WTC11 (cell line): ENCODE measurements at regions not wholly inside any gene's neighbourhood (a gene's known extent, or its start where the extent isn't known, plus 50 kb on each side); places are given as distances from the start of the nearest gene placed in this dataset.

Experiments
- ATAC-seq: fragments of 200-7000 bp; cut with Tn5 transposase; 2 replicates; pipeline ENCODE4 v1.10.0; 2021; ENCODE audit warnings: mild to moderate bottlenecking, moderate library complexity
- CTCF ChIA-PET: fragments of 300-600 bp; sonication (Branson Sonifier 250); formaldehyde crosslinking; loops from one replicate; lab custom pipeline; 2021; ENCODE audit warnings: antibody characterized with exemption; lab: Charles Lee
- POLR2A ChIA-PET: fragments of 350-600 bp; sonication (Branson Sonifier 250); formaldehyde crosslinking; loops from one replicate; lab custom pipeline; 2021; ENCODE audit warnings: antibody characterized with exemption; lab: Charles Lee
- DNase-seq: peaks from one replicate; pipeline ENCODE4 v3.0.0; 2021; ENCODE audit warnings: low spot score
- H3K27ac Mint-ChIP-seq: 2 replicates; pipeline ENCODE4 v1.8.0; 2021; ENCODE audit warnings: mixed read lengths
- H3K27me3 Mint-ChIP-seq: 2 replicates; pipeline ENCODE4 v1.8.0; 2021; ENCODE audit warnings: low read depth, mild to moderate bottlenecking, moderate library complexity, mixed read lengths
- H3K36me3 Mint-ChIP-seq: 2 replicates; pipeline ENCODE4 v1.8.0; 2021; ENCODE audit warnings: mixed read lengths
- H3K4me1 Mint-ChIP-seq: 2 replicates; pipeline ENCODE4 v1.8.0; 2022; ENCODE audit warnings: mixed read lengths
- H3K4me3 Mint-ChIP-seq: 2 replicates; pipeline ENCODE4 v1.8.0; 2021; ENCODE audit warnings: mild to moderate bottlenecking, moderate library complexity, mixed read lengths
- H3K9me3 Mint-ChIP-seq: 2 replicates; pipeline ENCODE4 v1.8.0; 2021; ENCODE audit warnings: mixed read lengths
- CTCF ChIP-seq: fragments of 200-600 bp; IDR thresholded peaks from 2 replicates; pipeline ENCODE4 v1.8.0; 2022; ENCODE audit warnings: antibody characterized with exemption
- FOXK1 ChIP-seq: sonication (generic); formaldehyde crosslinking; IDR thresholded peaks from 2 replicates; pipeline ENCODE4 v1.8.0; 2022; ENCODE audit warnings: mild to moderate bottlenecking, moderate library complexity, missing genetic modification reagents
- GABPB1 ChIP-seq: sonication (generic); formaldehyde crosslinking; IDR thresholded peaks from 2 replicates; pipeline ENCODE4 v1.8.1; 2023; ENCODE audit warnings: mild to moderate bottlenecking, missing genetic modification reagents
- MAX ChIP-seq: sonication (generic); formaldehyde crosslinking; IDR thresholded peaks from 2 replicates; pipeline ENCODE4 v1.8.0; 2022; ENCODE audit warnings: mild to moderate bottlenecking, missing genetic modification reagents
- NFE2L1 ChIP-seq: sonication (generic); formaldehyde crosslinking; IDR thresholded peaks from 2 replicates; pipeline ENCODE4 v1.8.1; 2023; ENCODE audit warnings: missing genetic modification reagents
- OVOL2 ChIP-seq: fragments of 250-450 bp; sonication (Bioruptor Pico); IDR thresholded peaks from 2 replicates; pipeline ENCODE4 v1.9.0; 2021; ENCODE audit warnings: mild to moderate bottlenecking, borderline replicate concordance
- RELA ChIP-seq: sonication (generic); formaldehyde crosslinking; IDR thresholded peaks from 2 replicates; pipeline ENCODE4 v1.8.1; 2022; ENCODE audit warnings: missing genetic modification reagents, mild to moderate bottlenecking, borderline replicate concordance
- SMAD3 ChIP-seq: sonication (generic); formaldehyde crosslinking; IDR thresholded peaks from 2 replicates; pipeline ENCODE4 v1.8.0; 2022; ENCODE audit warnings: missing genetic modification reagents, mild to moderate bottlenecking, borderline replicate concordance
- SP1 ChIP-seq: sonication (generic); formaldehyde crosslinking; conservative IDR thresholded peaks from 2 replicates; pipeline ENCODE4 v1.8.1; 2022; ENCODE audit warnings: missing genetic modification reagents
- TEAD1 ChIP-seq: sonication (generic); formaldehyde crosslinking; IDR thresholded peaks from 2 replicates; pipeline ENCODE4 v1.8.0; 2022; ENCODE audit warnings: mild to moderate bottlenecking, missing genetic modification reagents
- ZNF121 ChIP-seq: sonication (generic); formaldehyde crosslinking; IDR thresholded peaks from 2 replicates; pipeline ENCODE4 v1.8.0; 2023; ENCODE audit warnings: missing genetic modification reagents
- ZNF219 ChIP-seq: sonication (generic); formaldehyde crosslinking; IDR thresholded peaks from 2 replicates; pipeline ENCODE4 v1.8.0; 2023; ENCODE audit warnings: missing genetic modification reagents, mild to moderate bottlenecking, borderline replicate concordance
- ZNF232 ChIP-seq: sonication (generic); formaldehyde crosslinking; IDR thresholded peaks from 2 replicates; pipeline ENCODE4 v1.8.0; 2022; ENCODE audit warnings: mild to moderate bottlenecking, missing genetic modification reagents
- ZNF317 ChIP-seq: sonication (generic); formaldehyde crosslinking; IDR thresholded peaks from 2 replicates; pipeline ENCODE4 v1.8.1; 2023; ENCODE audit warnings: low read depth, mild to moderate bottlenecking, moderate library complexity, missing genetic modification reagents, borderline replicate concordance
- ZNF423 ChIP-seq: fragments of 250-450 bp; sonication (Bioruptor Pico); IDR thresholded peaks from 2 replicates; pipeline ENCODE4 v2.1.2; 2022; ENCODE audit warnings: mild to moderate bottlenecking, moderate library complexity
- ZNF425 ChIP-seq: fragments of 250-450 bp; sonication (Bioruptor Pico); conservative IDR thresholded peaks from 2 replicates; pipeline ENCODE4 v1.9.0; 2021; ENCODE audit warnings: mild to moderate bottlenecking
- TF ChIP-seq, protein P1 (sequence below): sonication (generic); formaldehyde crosslinking; IDR thresholded peaks from 2 replicates; pipeline ENCODE4 v1.8.1; 2022; ENCODE audit warnings: mild to moderate bottlenecking, missing genetic modification reagents, moderate library complexity, borderline replicate concordance
- TF ChIP-seq, protein P2 (sequence below): sonication (generic); formaldehyde crosslinking; IDR thresholded peaks from 2 replicates; pipeline ENCODE4 v1.8.1; 2022; ENCODE audit warnings: mild to moderate bottlenecking, moderate library complexity, missing genetic modification reagents
- TF ChIP-seq, protein P3 (sequence below): sonication (generic); formaldehyde crosslinking; IDR thresholded peaks from 2 replicates; pipeline ENCODE4 v1.8.0; 2022; ENCODE audit warnings: mild to moderate bottlenecking, missing genetic modification reagents

DNA sequence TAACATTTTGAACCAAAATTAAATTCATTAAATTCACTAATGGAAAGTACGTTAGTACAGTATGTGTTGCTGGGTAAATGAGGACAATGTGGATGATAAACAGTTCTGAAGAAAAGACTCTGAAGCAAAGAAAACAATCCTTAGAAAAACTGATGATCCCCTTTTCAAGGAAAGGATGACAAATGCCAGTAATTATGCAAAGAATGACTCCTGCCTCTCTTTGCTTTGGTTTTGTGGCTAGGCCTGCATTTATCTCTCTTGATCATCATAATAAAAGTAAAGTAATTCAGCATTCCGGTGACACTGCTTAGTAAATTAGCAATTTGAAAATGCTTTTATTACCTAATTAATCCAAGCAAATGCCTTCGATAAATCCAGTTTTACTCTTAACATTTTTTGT lies 652.2 kb upstream of the DIPK2B start (continued):
- TF ChIP-seq OVOL2 (CRISPR knock-in tag) (no peak), ZNF317 (CRISPR knock-in tag) (no peak), ZNF232 (CRISPR knock-in tag) (no peak), RELA (CRISPR knock-in tag) (no peak), CTCF (no peak), ZNF219 (CRISPR knock-in tag) (no peak)
- TF ChIP-seq, protein P1, sequence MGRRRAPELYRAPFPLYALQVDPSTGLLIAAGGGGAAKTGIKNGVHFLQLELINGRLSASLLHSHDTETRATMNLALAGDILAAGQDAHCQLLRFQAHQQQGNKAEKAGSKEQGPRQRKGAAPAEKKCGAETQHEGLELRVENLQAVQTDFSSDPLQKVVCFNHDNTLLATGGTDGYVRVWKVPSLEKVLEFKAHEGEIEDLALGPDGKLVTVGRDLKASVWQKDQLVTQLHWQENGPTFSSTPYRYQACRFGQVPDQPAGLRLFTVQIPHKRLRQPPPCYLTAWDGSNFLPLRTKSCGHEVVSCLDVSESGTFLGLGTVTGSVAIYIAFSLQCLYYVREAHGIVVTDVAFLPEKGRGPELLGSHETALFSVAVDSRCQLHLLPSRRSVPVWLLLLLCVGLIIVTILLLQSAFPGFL = no peak

- peaks cover 30% of the 10 kb centered on the region for H3K36me3 Mint-ChIP-seq
- ChIA-PET POLR2A (interaction anchor here (0.7 to 1.1 kb wide), 2 partner anchors 58 to 381 kb away, joined by 3 to 4 read pairs; no protein-coding TSS in a partner anchor), CTCF (interaction anchor here (2.0 kb wide), 1 partner anchor 50 kb away, joined by 4 read pairs; no protein-coding TSS in a partner anchor)
- DNase-seq (peak; percentile 66), ATAC-seq (peak; percentile 75)
- no peak for TF ChIP-seq SMAD3 (CRISPR knock-in tag)
- no peak for TF ChIP-seq FOXK1 (CRISPR knock-in tag)
- TF ChIP-seq ZNF423 (CRISPR knock-in tag) = peak; percentile 94
- peak; percentile 66; the same call in 1 of the 2 replicates for TF ChIP-seq MAX
- TF ChIP-seq, protein P2, sequence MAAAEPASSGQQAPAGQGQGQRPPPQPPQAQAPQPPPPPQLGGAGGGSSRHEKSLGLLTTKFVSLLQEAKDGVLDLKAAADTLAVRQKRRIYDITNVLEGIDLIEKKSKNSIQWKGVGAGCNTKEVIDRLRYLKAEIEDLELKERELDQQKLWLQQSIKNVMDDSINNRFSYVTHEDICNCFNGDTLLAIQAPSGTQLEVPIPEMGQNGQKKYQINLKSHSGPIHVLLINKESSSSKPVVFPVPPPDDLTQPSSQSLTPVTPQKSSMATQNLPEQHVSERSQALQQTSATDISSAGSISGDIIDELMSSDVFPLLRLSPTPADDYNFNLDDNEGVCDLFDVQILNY (CRISPR knock-in tag) = peak; percentile 53; the same call in 1 of the 2 replicates
- TF ChIP-seq TEAD1 (CRISPR knock-in tag) = 0 out of 2 replicates have a peak, but pooled peaks have one; percentile 36
- peak; percentile 42; the same call in 1 of the 2 replicates for TF ChIP-seq SP1 (CRISPR knock-in tag)
- no peaks in the 10 kb centered on the region for H3K27me3 Mint-ChIP-seq
- peaks cover 43% of the 10 kb centered on the region for H3K4me1 Mint-ChIP-seq
- no peaks in the 10 kb centered on the region for H3K9me3 Mint-ChIP-seq
- H3K27ac Mint-ChIP-seq = peak overlapping the region; percentile 74
- peak overlapping the region; percentile 64 for H3K4me3 Mint-ChIP-seq
Measured at GRCh38 chrX:45851434-45851991, 650.8 kb upstream of the DIPK2B start.

- H3K27me3 Mint-ChIP-seq = no peaks in the 10 kb centered on the region
- peak overlapping the region; percentile 90 for H3K27ac Mint-ChIP-seq
- peak overlapping the region; percentile 97 for H3K4me3 Mint-ChIP-seq
- H3K4me1 Mint-ChIP-seq = peaks cover 46% of the 10 kb centered on the region
- peak; percentile 28 for DNase-seq
- peaks cover 34% of the 10 kb centered on the region for H3K36me3 Mint-ChIP-seq
- no peaks in the 10 kb centered on the region for H3K9me3 Mint-ChIP-seq
- ATAC-seq = peak; percentile 38
- ChIA-PET POLR2A (interaction anchor here (0.7 kb wide), 1 partner anchor 380 kb away, joined by 4 read pairs; no protein-coding TSS in a partner anchor), CTCF (interaction anchor here (2.0 kb wide), 1 partner anchor 49 kb away, joined by 4 read pairs; no protein-coding TSS in a partner anchor)
- TF ChIP-seq ZNF121 (CRISPR knock-in tag) (no peak), NFE2L1 (CRISPR knock-in tag) (no peak), ZNF425 (CRISPR knock-in tag) (no peak), GABPB1 (CRISPR knock-in tag) (0 out of 2 replicates have a peak, but pooled peaks have one; percentile 21)
- TF ChIP-seq, protein P3, sequence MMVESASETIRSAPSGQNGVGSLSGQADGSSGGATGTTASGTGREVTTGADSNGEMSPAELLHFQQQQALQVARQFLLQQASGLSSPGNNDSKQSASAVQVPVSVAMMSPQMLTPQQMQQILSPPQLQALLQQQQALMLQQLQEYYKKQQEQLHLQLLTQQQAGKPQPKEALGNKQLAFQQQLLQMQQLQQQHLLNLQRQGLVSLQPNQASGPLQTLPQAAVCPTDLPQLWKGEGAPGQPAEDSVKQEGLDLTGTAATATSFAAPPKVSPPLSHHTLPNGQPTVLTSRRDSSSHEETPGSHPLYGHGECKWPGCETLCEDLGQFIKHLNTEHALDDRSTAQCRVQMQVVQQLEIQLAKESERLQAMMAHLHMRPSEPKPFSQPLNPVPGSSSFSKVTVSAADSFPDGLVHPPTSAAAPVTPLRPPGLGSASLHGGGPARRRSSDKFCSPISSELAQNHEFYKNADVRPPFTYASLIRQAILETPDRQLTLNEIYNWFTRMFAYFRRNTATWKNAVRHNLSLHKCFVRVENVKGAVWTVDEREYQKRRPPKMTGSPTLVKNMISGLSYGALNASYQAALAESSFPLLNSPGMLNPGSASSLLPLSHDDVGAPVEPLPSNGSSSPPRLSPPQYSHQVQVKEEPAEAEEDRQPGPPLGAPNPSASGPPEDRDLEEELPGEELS (CRISPR knock-in tag) = 0 out of 2 replicates have a peak, but pooled peaks have one; percentile 14
Measured at GRCh38 chrX:45850775-45851433, 650.2 kb upstream of the DIPK2B start.
